Muscle of back (tissue), 3 donors: ENCODE measurements at regions not wholly inside any gene's neighbourhood (a gene's known extent, or its start where the extent isn't known, plus 50 kb on each side); places are given as distances from the start of the nearest gene placed in this dataset.
A peak's percentile ranks its signal among the peaks of the same experiment; 100 is the strongest.

Source experiments
- DNase-seq, 3 donors: peaks; one replicate each; pipeline versions ENCODE4 v3.0.0 to v3.0.0-alpha.2; 2013

- no peak for DNase-seq
Observed at GRCh38 chr1:184279911-184280458, 106.8 kb upstream of the C1orf21 start.

- DNase-seq: no peak
Observed at GRCh38 chr1:184283999-184284398, 102.8 kb upstream of the C1orf21 start.

GRCh38 chr1:184284900-184285299 lies 101.9 kb upstream of the C1orf21 start:
- DNase-seq: no peak

GRCh38 chr1:184285401-184286087 lies 101.3 kb upstream of the C1orf21 start:
- no peak for DNase-seq

GRCh38 chr1:184287001-184287400 lies 99.8 kb upstream of the C1orf21 start:
- DNase-seq: no peak

- no peak for DNase-seq
Observed at GRCh38 chr1:184289825-184290550, 96.8 kb upstream of the C1orf21 start.

GRCh38 chr1:184291701-184292100 lies 95.1 kb upstream of the C1orf21 start:
- no peak for DNase-seq

GRCh38 chr1:184292101-184292500 lies 94.7 kb upstream of the C1orf21 start:
- no peak for DNase-seq

GRCh38 chr1:184294101-184294500 lies 92.7 kb upstream of the C1orf21 start:
- no peak for DNase-seq

- DNase-seq: peak; percentile 90 to 97 (median 95)
Observed at GRCh38 chr1:184296466-184297243, 90.2 kb upstream of the C1orf21 start.

- peak in 1 of 3 donors; percentile 40 for DNase-seq
Observed at GRCh38 chr1:184297244-184297750, 89.5 kb upstream of the C1orf21 start.

GRCh38 chr1:184298440-184299405 lies 88.1 kb upstream of the C1orf21 start:
- DNase-seq: peak in 2 of 3 donors; percentile 52 to 74

- DNase-seq: peak in 1 of 3 donors; percentile 86
Observed at GRCh38 chr1:184299406-184299790, 87.4 kb upstream of the C1orf21 start.

- DNase-seq: no peak
Observed at GRCh38 chr1:184299796-184300195, 87.0 kb upstream of the C1orf21 start.

GRCh38 chr1:184300446-184300845 lies 86.4 kb upstream of the C1orf21 start:
- no peak for DNase-seq

GRCh38 chr1:184301227-184301626 lies 85.6 kb upstream of the C1orf21 start:
- DNase-seq: no peak

- no peak for DNase-seq
Observed at GRCh38 chr1:184302346-184302745, 84.5 kb upstream of the C1orf21 start.

- no peak for DNase-seq
Observed at GRCh38 chr1:184310157-184310819, 76.5 kb upstream of the C1orf21 start.

GRCh38 chr1:184311580-184311979 lies 75.2 kb upstream of the C1orf21 start:
- DNase-seq: no peak

GRCh38 chr1:184315254-184315653 lies 71.6 kb upstream of the C1orf21 start:
- DNase-seq: peak in 1 of 3 donors; percentile 54
